GM18498 (cell line): ENCODE measurements at regions not wholly inside any gene's neighbourhood (a gene's known extent, or its start where the extent isn't known, plus 50 kb on each side); places are given as distances from the start of the nearest gene placed in this dataset.
"Not testable (repeated sequence)": the region's sequence is repeated elsewhere in the genome, so short reads cannot be mapped to it uniquely, and the experiment has no call there.

Experiments used
- ATAC-seq: cut with Tn5 transposase; IDR thresholded peaks from one replicate; pipeline ENCODE4 v1.9.1; 2021; ENCODE audit warnings: mild to moderate bottlenecking, moderate library complexity; ENCODE audit not compliant: unreplicated experiment

DNA sequence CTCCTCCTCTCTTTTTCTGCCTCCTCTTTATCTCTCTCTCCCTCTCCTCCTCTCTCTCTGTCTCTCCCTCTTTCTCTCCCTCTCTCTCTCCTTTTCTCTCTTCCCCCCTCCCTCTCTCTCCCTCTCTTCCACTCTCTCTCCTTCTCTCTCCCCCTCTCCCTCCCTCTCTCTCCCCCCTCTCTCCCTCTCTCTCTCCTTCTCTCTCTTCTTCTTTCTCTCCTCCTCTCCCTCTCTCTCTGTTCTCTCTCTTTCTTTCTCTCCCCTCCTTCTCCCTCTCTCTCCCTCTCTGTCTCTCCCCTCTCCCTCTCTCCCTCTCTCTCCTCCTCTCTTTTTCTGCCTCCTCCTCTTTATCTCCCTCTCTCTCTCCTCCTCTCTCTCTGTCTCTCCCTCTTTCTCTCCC lies 197.4 kb downstream of the UQCRFS1 start:
- no peak for ATAC-seq

- ATAC-seq = no peak
Observed at GRCh38 chr19:29014857-29015436, 198.0 kb downstream of the UQCRFS1 start.

- no peak for ATAC-seq
Observed at GRCh38 chr19:29013988-29014387, 199.0 kb downstream of the UQCRFS1 start.

DNA sequence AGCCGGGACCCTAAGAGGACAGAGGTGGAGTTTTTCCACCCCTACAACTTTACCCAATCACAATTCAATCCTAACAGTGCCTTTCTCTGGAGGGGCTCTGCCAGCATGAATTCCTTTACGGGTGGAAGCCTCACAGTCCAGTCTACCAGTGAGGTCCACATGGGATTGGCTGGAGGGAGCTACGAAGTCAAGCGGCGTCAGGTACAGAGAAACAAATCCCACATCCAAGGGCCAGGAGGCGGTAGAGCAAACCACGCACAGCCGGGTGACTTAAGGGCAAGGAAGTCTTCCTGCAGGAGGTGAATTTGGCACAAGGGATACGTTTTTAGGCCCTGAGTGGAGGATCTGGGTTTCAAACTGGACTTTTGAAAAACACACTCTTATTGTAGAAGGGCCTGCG lies 199.6 kb downstream of the UQCRFS1 start:
- no peak for ATAC-seq

DNA sequence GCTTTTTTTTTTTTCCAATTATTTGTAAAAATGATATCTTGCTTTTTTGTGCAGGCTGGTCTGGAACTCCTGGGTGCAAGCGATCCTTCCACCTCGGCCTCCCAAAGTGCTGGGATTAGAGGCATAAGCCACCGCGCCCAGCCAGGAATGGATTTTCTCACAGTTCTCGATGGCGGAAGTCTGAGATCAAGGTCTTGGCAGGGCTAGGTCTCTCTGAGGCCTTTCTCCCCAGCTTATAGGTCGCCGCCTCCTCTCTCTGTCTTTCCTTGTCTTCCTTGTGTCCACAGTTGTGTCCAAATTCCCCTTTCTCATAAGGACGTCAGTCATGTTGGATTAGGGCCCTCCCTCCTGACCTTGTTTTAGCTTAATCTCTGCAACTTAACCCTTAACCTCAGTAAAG lies 200.5 kb downstream of the UQCRFS1 start:
- ATAC-seq = no peak

- ATAC-seq = no peak
Observed at GRCh38 chr19:29010276-29010675, 202.7 kb downstream of the UQCRFS1 start.

GRCh38 chr19:29006057-29006735 lies 206.8 kb downstream of the UQCRFS1 start:
- no peak for ATAC-seq

GRCh38 chr19:29004796-29005195 lies 208.2 kb downstream of the UQCRFS1 start:
- ATAC-seq = no peak

DNA sequence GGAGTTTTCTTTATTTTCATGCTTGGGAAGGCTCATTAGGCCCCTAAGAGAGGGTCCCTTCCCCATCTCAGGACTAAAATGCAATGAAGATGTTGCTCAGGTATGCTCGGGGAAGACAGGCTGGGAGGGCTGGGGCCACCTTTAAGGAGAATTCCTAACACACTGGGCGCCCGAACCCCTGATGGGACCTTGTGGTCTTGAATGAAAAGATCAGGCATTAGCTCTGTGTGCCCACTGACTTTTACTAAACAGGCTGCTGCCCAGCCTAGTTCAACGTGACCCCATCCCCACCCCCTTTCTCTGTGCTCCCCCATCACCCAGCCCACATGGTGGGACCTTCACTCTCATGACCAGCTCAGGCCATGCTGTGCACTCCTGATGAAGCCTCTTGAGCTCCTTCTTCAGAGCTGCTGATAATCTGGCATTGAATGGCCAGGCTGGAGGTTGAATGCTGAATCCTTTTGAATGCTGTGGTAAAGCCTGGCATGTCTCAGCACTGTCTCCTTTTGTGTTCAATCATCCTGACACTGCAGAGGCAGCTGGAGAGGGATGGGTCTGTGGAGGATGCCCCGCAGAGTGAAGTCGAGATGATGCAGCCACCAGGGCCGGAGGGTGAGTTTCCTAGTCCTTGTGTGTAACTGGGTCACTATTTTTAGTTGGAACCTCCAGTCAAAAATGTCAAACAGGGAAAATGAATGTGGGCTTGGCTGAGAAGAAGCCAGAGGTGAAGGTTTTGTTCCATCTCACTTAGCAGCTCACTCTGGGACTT lies 209.1 kb downstream of the UQCRFS1 start:
- no peak for ATAC-seq

GRCh38 chr19:29002336-29002735 lies 210.6 kb downstream of the UQCRFS1 start:
- ATAC-seq = no peak

DNA sequence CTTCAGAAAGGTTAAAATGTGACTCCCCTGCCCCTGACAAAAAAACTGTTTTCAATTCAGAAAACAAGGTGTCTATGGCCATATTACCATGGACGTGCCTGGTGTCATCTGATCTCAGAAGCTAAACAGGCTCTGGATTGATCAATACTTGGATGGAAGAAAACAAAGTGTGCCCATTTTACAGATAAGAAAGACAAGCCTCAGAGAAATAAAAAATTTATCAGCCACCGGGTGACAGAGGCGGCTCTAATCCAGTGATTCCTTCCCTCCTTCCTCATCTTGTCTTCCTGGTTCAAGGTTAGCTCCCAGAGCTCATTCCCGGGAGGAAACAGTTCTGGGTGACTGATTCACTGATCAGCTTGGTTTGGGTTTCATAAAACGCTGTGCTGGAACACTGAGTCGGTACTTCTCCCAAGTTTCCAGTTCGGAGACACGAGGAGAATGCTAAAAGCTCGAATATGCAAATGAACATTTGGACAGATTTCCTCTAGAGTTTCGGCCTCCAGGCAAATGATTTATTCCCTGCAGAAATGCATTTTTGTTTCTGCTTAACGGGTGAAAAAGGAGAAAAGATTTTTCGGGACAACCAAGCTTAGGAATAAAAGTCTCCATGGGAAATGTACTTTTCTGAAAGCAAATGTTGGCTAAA lies 211.2 kb downstream of the UQCRFS1 start:
- ATAC-seq = no peak

- no peak for ATAC-seq
Observed at GRCh38 chr19:29001141-29001581, 211.8 kb downstream of the UQCRFS1 start.

GRCh38 chr19:28999724-29000433 lies 213.1 kb downstream of the UQCRFS1 start:
- ATAC-seq = no peak

DNA sequence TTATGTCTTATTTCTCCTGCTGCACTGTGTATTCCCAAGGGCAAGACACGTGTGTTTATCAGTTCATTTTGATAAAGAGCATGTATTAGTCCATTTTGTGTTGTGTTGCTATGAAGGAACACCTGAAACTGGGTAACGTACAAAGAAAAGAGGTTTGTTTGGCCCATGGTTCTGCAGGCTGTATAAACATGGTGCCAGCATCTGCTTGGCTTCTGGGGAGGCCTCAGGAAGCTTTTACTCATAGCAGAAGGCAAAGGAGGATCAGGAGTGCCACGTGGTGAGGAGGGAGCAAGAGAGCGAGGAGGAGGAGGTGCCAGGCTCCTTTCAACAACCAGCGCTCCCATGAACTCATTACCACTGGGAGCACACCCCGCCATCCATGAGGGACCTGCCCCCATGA lies 214.0 kb downstream of the UQCRFS1 start:
- ATAC-seq = no peak

- ATAC-seq = not testable (repeated sequence)
Observed at GRCh38 chr19:28997866-28998265, 215.1 kb downstream of the UQCRFS1 start.

- no peak for ATAC-seq
Observed at GRCh38 chr19:28990522-28990921, 222.4 kb downstream of the UQCRFS1 start.

DNA sequence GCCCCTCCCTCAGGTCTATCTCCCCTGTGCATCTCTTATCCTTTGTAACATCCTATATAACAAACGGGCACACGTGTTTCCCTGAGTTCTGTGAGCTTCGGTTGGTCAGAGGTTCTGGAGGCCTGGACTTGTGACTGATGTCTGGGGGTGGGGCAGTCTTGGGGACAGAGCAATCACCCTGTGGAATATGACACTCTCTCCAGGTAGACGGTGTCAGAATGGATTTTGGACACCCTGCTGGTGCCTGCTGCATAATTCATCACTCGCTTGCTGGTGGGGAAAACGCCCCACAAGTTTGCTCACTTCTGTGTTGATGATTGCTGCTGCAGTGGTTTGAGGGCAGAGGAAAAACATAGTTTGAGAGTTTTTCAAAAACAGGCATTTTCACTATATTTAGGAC lies 223.2 kb downstream of the UQCRFS1 start:
- no peak for ATAC-seq

GRCh38 chr19:28988066-28988465 lies 224.9 kb downstream of the UQCRFS1 start:
- ATAC-seq = no peak

- no peak for ATAC-seq
Observed at GRCh38 chr19:28987177-28987576, 225.8 kb downstream of the UQCRFS1 start.

- no peak for ATAC-seq
Observed at GRCh38 chr19:28985201-28985600, 227.8 kb downstream of the UQCRFS1 start.

- no peak for ATAC-seq
Observed at GRCh38 chr19:28984315-28984714, 228.6 kb downstream of the UQCRFS1 start.
